ENCODE measurements at regions not wholly inside any gene's neighbourhood (a gene's known extent, or its start where the extent isn't known, plus 50 kb on each side); places are given as distances from the start of the nearest gene placed in this dataset.

DNA sequence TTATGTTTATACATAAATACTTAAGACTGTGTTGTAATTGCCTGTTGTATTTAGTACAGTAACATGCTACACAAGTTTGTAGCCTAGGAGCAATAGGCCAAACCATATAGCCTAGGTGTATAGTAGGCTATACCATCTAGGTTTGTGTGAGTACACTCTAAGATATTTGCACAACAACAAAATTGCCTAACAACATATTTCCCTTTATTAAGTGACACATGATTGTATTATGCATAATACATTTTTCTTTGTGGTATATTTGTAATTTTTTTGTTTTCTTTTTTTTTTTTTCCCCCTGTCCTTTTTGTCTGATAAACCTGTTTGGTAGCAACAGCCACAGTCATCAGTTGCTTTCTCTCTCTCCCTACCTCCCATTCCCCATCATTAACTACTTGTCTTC, 945.6 kb downstream of the ZPLD1 start:
- TF ChIP-seq, protein P1, sequence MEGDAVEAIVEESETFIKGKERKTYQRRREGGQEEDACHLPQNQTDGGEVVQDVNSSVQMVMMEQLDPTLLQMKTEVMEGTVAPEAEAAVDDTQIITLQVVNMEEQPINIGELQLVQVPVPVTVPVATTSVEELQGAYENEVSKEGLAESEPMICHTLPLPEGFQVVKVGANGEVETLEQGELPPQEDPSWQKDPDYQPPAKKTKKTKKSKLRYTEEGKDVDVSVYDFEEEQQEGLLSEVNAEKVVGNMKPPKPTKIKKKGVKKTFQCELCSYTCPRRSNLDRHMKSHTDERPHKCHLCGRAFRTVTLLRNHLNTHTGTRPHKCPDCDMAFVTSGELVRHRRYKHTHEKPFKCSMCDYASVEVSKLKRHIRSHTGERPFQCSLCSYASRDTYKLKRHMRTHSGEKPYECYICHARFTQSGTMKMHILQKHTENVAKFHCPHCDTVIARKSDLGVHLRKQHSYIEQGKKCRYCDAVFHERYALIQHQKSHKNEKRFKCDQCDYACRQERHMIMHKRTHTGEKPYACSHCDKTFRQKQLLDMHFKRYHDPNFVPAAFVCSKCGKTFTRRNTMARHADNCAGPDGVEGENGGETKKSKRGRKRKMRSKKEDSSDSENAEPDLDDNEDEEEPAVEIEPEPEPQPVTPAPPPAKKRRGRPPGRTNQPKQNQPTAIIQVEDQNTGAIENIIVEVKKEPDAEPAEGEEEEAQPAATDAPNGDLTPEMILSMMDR (IDR thresholded peaks at IDR 0.05), result no peak
- TF ChIP-seq POLR2A (IDR thresholded peaks at IDR 0.05), result no peak
- Histone ChIP-seq H3K27me3 (no peaks in the 10 kb centered on the region), H3K36me3 (no peaks in the 10 kb centered on the region), H3K4me1 (no peaks in the 10 kb centered on the region), H3K9me3 (no peaks in the 10 kb centered on the region), H3K27ac (no peak overlapping the region), H3K4me3 (no peak overlapping the region)
- intact Hi-C loops (cut with DNase I), result no loop called here
- DNase-seq (no peak), ATAC-seq (no peak)

DNA sequence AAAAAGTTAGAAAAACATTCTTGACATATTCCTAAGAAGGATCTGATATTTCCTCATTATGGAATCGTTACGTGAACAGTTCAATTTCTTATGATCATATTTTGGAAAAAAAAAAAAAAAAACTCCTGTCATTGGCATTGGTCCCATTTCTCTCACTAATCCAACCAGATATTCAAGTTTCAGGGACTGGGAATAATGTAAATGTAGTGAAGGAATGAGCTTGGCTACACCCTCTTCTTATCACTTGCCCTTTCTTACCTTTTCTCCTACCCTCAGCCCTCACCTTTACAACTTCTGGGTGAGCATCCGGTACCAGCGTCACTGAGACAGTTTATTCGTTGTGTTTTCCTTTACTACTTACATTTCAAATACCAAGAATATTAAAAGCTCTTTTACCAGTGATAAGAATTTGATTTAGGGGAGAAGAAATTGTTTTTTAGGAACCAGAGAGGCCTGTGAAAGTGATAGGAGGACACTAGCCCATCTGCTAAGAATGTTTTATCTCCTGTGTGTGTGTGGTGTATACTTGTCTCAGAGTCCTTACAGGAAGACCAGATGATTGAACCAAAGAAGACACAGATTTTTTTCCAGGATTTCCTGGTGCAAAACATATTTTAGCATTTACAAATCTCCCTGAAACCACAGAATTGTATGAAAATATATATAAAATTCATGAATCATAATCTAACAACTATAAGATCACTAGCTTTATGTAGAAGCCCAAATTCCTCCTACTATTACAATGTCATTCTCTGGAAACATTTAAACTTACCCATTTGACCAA, 946.7 kb downstream of the ZPLD1 start:
- Histone ChIP-seq H3K36me3 (no peaks in the 10 kb centered on the region), H3K4me3 (no peak overlapping the region), H3K27ac (no peak overlapping the region), H3K4me1 (no peaks in the 10 kb centered on the region), H3K9me3 (no peaks in the 10 kb centered on the region), H3K27me3 (no peaks in the 10 kb centered on the region)
- ATAC-seq, result no peak
- intact Hi-C loops (cut with DNase I), result no loop called here
- TF ChIP-seq, protein P1 (IDR thresholded peaks at IDR 0.05), result no peak
- TF ChIP-seq POLR2A (IDR thresholded peaks at IDR 0.05), result no peak
- no peak for DNase-seq
- 82 to 86% (median 85%) methylated on average over 5 of the region's 5 CpGs for WGBS, 4 donors

DNA sequence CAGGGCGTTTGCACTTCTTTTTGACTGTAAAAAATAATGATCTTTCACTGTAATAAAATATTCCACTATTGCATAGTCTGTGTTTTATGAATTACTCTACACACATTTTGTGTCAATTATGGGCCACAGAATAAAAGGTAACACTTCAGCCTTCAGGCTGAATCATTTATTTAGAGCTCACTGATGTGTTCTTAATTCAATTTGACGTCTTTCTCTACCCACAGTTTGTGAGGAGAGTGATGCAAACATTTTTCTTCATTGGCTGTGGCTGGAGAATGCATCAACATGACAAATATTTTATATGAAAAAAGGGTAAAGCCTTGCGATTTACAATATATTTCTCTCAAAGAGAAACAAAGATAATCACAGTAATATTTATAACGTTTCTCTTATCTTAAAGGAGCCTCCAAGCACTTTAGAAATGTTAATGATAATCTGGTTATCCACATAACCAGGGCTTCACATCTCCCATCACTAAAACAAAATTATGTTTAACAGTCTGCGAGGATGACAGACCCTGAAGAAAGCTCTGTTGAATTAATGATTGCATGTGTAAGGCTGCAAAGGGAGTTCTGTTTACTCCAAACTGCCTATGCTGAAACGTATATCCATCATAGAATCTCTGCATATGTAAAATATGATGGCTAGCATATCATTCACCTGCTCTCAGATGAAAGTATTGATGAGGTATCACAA, 951.3 kb downstream of the ZPLD1 start:
- no peak overlapping the region for H3K4me3 ChIP-seq
- H3K27ac ChIP-seq, result no peak overlapping the region
- H3K9me3 ChIP-seq, result no peaks in the 10 kb centered on the region
- ATAC-seq (no peak), DNase-seq (no peak)
- H3K4me1 ChIP-seq, result no peaks in the 10 kb centered on the region
- 49 to 57% (median 51%) methylated on average over 6 of the region's 6 CpGs for WGBS, 4 donors
- H3K36me3 ChIP-seq, result no peaks in the 10 kb centered on the region
- intact Hi-C loops (cut with DNase I), result no loop called here
- TF ChIP-seq POLR2A (IDR thresholded peaks at IDR 0.05), result no peak
- TF ChIP-seq, protein P1 (IDR thresholded peaks at IDR 0.05), result no peak
- H3K27me3 ChIP-seq, result no peaks in the 10 kb centered on the region

DNA sequence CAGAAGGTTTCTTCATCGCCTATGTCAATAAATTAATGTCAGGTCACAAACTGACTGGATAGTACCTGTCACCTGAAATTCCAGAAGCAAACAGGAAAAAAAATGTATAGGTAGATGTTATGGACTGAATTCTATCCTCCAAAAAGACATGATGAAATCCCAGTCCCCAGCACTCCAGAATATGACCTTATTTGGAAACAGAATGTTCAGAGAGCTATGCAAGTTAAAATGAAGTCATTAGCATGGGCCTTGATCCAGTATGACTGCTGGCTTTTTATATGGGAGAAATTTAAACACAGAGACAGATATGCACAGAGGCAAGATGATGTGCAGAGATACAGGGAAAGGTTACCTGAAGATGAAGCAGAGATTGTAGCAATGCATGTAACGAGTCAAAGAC, 953.4 kb downstream of the ZPLD1 start:
- TF ChIP-seq POLR2A (IDR thresholded peaks at IDR 0.05), result no peak
- TF ChIP-seq, protein P1 (IDR thresholded peaks at IDR 0.05), result no peak
- WGBS, 4 donors, result 45 to 59% (median 50%) methylated on average over 2 of the region's 2 CpGs
- DNase-seq, result no peak
- Histone ChIP-seq H3K36me3 (no peaks in the 10 kb centered on the region), H3K27ac (no peak overlapping the region), H3K4me3 (no peak overlapping the region), H3K27me3 (no peaks in the 10 kb centered on the region), H3K9me3 (no peaks in the 10 kb centered on the region), H3K4me1 (no peaks in the 10 kb centered on the region)
- ATAC-seq, result no peak
- intact Hi-C loops (cut with DNase I), result no loop called here
